IMR-90 (cell line): ENCODE measurements at regions not wholly inside any gene's neighbourhood (a gene's known extent, or its start where the extent isn't known, plus 50 kb on each side); places are given as distances from the start of the nearest gene placed in this dataset.

ENCODE experiments used
- ATAC-seq: fragments of 200-7000 bp; cut with Tn5 transposase; 2 replicates; pipeline ENCODE4 v1.9.1; 2020; ENCODE audit warnings: low read depth, mild to moderate bottlenecking, moderate library complexity
- BruUV-seq: library from RNA; stranded (reverse); fragments of 400-500 nt; replicated peaks from 2 replicates; lab custom pipeline; 2021; lab: Mats Ljungman, UMichigan
- CTCF ChIA-PET: fragments of 300-600 bp; formaldehyde crosslinking; extraction: SDS; loops from one replicate; lab custom pipeline; 2021; ENCODE audit warnings: antibody characterized with exemption; lab: Yijun Ruan, JAX
- POLR2A ChIA-PET: fragments of 300-600 bp; sonication (Branson Sonifier 250); formaldehyde crosslinking; loops from one replicate; lab custom pipeline; 2022; ENCODE audit warnings: antibody characterized with exemption; ENCODE audit not compliant: unreplicated experiment; lab: Charles Lee
- DNase-seq: peaks from one replicate; pipeline ENCODE4 v3.0.0; 2013
- H2AFZ ChIP-seq: replicated peaks from 2 replicates; pipeline ENCODE3; 2013; ENCODE audit warnings: low read length, mild to moderate bottlenecking; ENCODE audit not compliant: poor library complexity
- H2AK5ac ChIP-seq: 2 replicates; pipeline ENCODE4 v1.6.1; 2013; ENCODE audit warnings: low read depth, low read length, inconsistent platforms
- H2AK9ac ChIP-seq: replicated peaks from 2 replicates; pipeline ENCODE3; 2013; ENCODE audit warnings: mild to moderate bottlenecking, low read depth, low read length, moderate library complexity; ENCODE audit not compliant: poor library complexity
- H2BK120ac ChIP-seq: 2 replicates; pipeline ENCODE4 v1.6.1; 2013; ENCODE audit warnings: low read depth, low read length, inconsistent platforms
- H2BK15ac ChIP-seq: 3 replicates; pipeline ENCODE4 v1.6.1; 2013; ENCODE audit warnings: low read depth, low read length, inconsistent platforms
- H2BK20ac ChIP-seq: 2 replicates; pipeline ENCODE4 v1.6.1; 2013; ENCODE audit warnings: low read depth, mild to moderate bottlenecking, inconsistent platforms, low read length, moderate library complexity
- H2BK5ac ChIP-seq: 2 replicates; pipeline ENCODE4 v1.6.1; 2013; ENCODE audit warnings: mild to moderate bottlenecking, low read depth, low read length, inconsistent platforms; ENCODE audit not compliant: poor library complexity, severe bottlenecking
- H3K14ac ChIP-seq: replicated peaks from 2 replicates; pipeline ENCODE4 v1.6.1; 2013; ENCODE audit warnings: low read depth, low read length, inconsistent platforms
- H3K18ac ChIP-seq: 2 replicates; pipeline ENCODE4 v1.6.1; 2013; ENCODE audit warnings: low read depth, low read length, control low read depth
- H3K23ac ChIP-seq: 2 replicates; pipeline ENCODE4 v1.6.1; 2013; ENCODE audit warnings: low read depth, low read length, inconsistent platforms
- H3K27ac ChIP-seq: 2 replicates; pipeline ENCODE4 v1.5.1; 2013; ENCODE audit warnings: mild to moderate bottlenecking, control low read depth, low read length; ENCODE audit not compliant: insufficient read depth
- H3K27me3 ChIP-seq: 2 replicates; pipeline ENCODE4 v1.6.1; 2013; ENCODE audit warnings: low read length; ENCODE audit not compliant: control insufficient read depth, insufficient read depth
- H3K36me3 ChIP-seq: 2 replicates; pipeline ENCODE4 v1.6.1; 2013; ENCODE audit warnings: low read length, mixed read lengths; ENCODE audit not compliant: control insufficient read depth, insufficient read depth
- H3K4ac ChIP-seq: 2 replicates; pipeline ENCODE4 v1.6.1; 2013; ENCODE audit warnings: low read depth, low read length, inconsistent platforms
- H3K4me1 ChIP-seq: 2 replicates; pipeline ENCODE4 v1.6.1; 2013; ENCODE audit warnings: low read length, mixed read lengths; ENCODE audit not compliant: control insufficient read depth, insufficient read depth
- H3K4me2 ChIP-seq: 2 replicates; pipeline ENCODE4 v1.6.1; 2013; ENCODE audit warnings: low read depth, mild to moderate bottlenecking, control low read depth, low read length, moderate library complexity
- H3K4me3 ChIP-seq: 2 replicates; pipeline ENCODE4 v1.5.1; 2013; ENCODE audit warnings: low read depth, mild to moderate bottlenecking, control low read depth, low read length, moderate library complexity; ENCODE audit not compliant: insufficient read depth
- H3K56ac ChIP-seq: 2 replicates; pipeline ENCODE4 v1.6.1; 2013; ENCODE audit warnings: low read length, inconsistent platforms; ENCODE audit not compliant: insufficient read depth; ENCODE audit errors: extremely low read depth
- H3K79me1 ChIP-seq, 2 experiments: 2 replicates each; pipeline ENCODE4 v1.6.1; 2013; ENCODE audit warnings: low read length in 2 of 2, inconsistent platforms in 1 of 2, low read depth in 1 of 2
- H3K9ac ChIP-seq: 2 replicates; pipeline ENCODE4 v1.6.1; 2013; ENCODE audit warnings: low read depth, low read length, control low read depth
- H3K9me1 ChIP-seq: 2 replicates; pipeline ENCODE4 v1.6.1; 2013; ENCODE audit warnings: low read length, inconsistent platforms; ENCODE audit not compliant: insufficient read depth
- H3K9me3 ChIP-seq: 2 replicates; pipeline ENCODE4 v1.6.1; 2013; ENCODE audit warnings: low read length; ENCODE audit not compliant: control insufficient read depth, insufficient read depth
- H4K20me1 ChIP-seq: 2 replicates; pipeline ENCODE4 v1.6.1; 2013; ENCODE audit warnings: low read length, inconsistent platforms; ENCODE audit not compliant: insufficient read depth
- H4K5ac ChIP-seq: 2 replicates; pipeline ENCODE4 v1.6.1; 2013; ENCODE audit warnings: mild to moderate bottlenecking, low read depth, low read length, control low read depth
- H4K8ac ChIP-seq, 2 experiments: 2 replicates each; pipeline ENCODE4 v1.6.1; 2013; ENCODE audit warnings: low read depth in 2 of 2, low read length in 2 of 2, control low read depth in 1 of 2, inconsistent platforms in 1 of 2
- H4K91ac ChIP-seq: 2 replicates; pipeline ENCODE4 v1.6.1; 2013; ENCODE audit warnings: low read depth, low read length, inconsistent platforms; ENCODE audit not compliant: insufficient read depth
- CEBPB ChIP-seq: IDR thresholded peaks from 2 replicates; pipeline ENCODE4 v1.6.1; 2012; ENCODE audit warnings: low read depth, low read length, improper control_type of control experiment
- CHD1 ChIP-seq: IDR thresholded peaks from 2 replicates; pipeline ENCODE4 v1.6.1; 2012; ENCODE audit warnings: low read depth, low read length, improper control_type of control experiment
- CTCF ChIP-seq: conservative IDR thresholded peaks from 2 replicates; pipeline ENCODE4 v1.5.1; 2012; ENCODE audit warnings: mild to moderate bottlenecking, low read depth, low read length, improper control_type of control experiment
- MAFK ChIP-seq: IDR thresholded peaks from 2 replicates; pipeline ENCODE4 v1.6.1; 2012; ENCODE audit warnings: low read depth, low read length, improper control_type of control experiment
- MAZ ChIP-seq: IDR thresholded peaks from 2 replicates; pipeline ENCODE4 v1.6.1; 2012; ENCODE audit warnings: low read depth, mild to moderate bottlenecking, low read length, improper control_type of control experiment, moderate library complexity, borderline replicate concordance
- MXI1 ChIP-seq: IDR thresholded peaks from 2 replicates; pipeline ENCODE4 v1.6.1; 2012; ENCODE audit warnings: low read depth, mild to moderate bottlenecking, low read length, moderate library complexity, borderline replicate concordance
- NFE2L2 ChIP-seq: fragments of 150-350 bp; IDR thresholded peaks from 2 replicates; pipeline ENCODE4 v1.6.1; 2016; ENCODE audit warnings: low read depth, mild to moderate bottlenecking, low read length
- POLR2A ChIP-seq: IDR thresholded peaks from 2 replicates; pipeline ENCODE4 v1.6.1; 2012; ENCODE audit warnings: mild to moderate bottlenecking, low read depth, low read length
- RAD21 ChIP-seq: IDR thresholded peaks from 2 replicates; pipeline ENCODE4 v1.6.1; 2012; ENCODE audit warnings: low read length, improper control_type of control experiment
- SMC3 ChIP-seq: fragments of 150-350 bp; IDR thresholded peaks from 2 replicates; pipeline ENCODE4 v1.6.1; 2016; ENCODE audit warnings: low read depth, mild to moderate bottlenecking, antibody characterized with exemption, low read length, moderate library complexity
- WGBS, 2 experiments: methylation state at CpG; one replicate each; pipeline versions ENCODE4 v1.1.5 to v1.1.7; 2013; ENCODE audit warnings: missing lambda C conversion rate in 2 of 2; ENCODE audit not compliant: insufficient read length in 1 of 2; ENCODE audit errors: extremely low coverage in 2 of 2; 5-methylcytosine and 5-hydroxymethylcytosine counted together
- dilution Hi-C: fragments of 300-500 bp; cut with HindIII; formaldehyde crosslinking; loops from one replicate; pipeline ENCODE4 v1.14.3; 2018; ENCODE audit warnings: low sequenced_read_pairs; ENCODE audit not compliant: unreplicated experiment
- in situ Hi-C: fragments of 300-500 bp; cut with MboI; formaldehyde crosslinking; loops from 3 replicates; pipeline ENCODE4 v1.14.3; 2019; ENCODE audit warnings: low sequenced_read_pairs, inconsistent platforms, mixed read lengths
- intact Hi-C: fragments of 100-400 bp; cut with micrococcal nuclease; formaldehyde crosslinking; loops from 2 replicates; pipeline ENCODE4 v1.10.0; 2022

GRCh38 chr1:93744299-93744988, 62.8 kb upstream of the BCAR3 start:
- dilution Hi-C loops (no loop called here), intact Hi-C loops (no loop called here), in situ Hi-C loops (no loop called here)
- no peaks in the 10 kb centered on the region for H3K27me3 ChIP-seq
- POLR2A ChIA-PET, result no interaction called here
- no peak overlapping the region; the same call in 1 of the 2 replicates for H2BK20ac ChIP-seq
- no peak overlapping the region for H2AFZ ChIP-seq
- no peak overlapping the region for H4K5ac ChIP-seq
- no peak overlapping the region for H2BK120ac ChIP-seq
- no TSS peak for BruUV-seq
- no peak overlapping the region; the same call in 2 of the 3 replicates for H2BK15ac ChIP-seq
- no peak overlapping the region for H3K4me2 ChIP-seq
- no peaks in the 10 kb centered on the region for H4K20me1 ChIP-seq
- H3K27ac ChIP-seq, result no peak overlapping the region
- no peak overlapping the region for H3K4ac ChIP-seq
- DNase-seq (no peak), ATAC-seq (no peak)
- CTCF ChIA-PET, result no interaction called here
- H2AK9ac ChIP-seq, result no peak overlapping the region
- no peak overlapping the region for H3K4me3 ChIP-seq
- 100% methylated on average over 2 of the region's 7 CpGs; no CpG with 5 or more reads in 1 of the 2 experiments for WGBS, 2 experiments
- peaks cover 3% of the 10 kb centered on the region for H3K4me1 ChIP-seq
- H3K9ac ChIP-seq, result no peak overlapping the region
- no peak overlapping the region for H3K56ac ChIP-seq
- H2AK5ac ChIP-seq, result no peak overlapping the region; the same call in 1 of the 2 replicates
- no peak overlapping the region; the same call in 1 of the 2 replicates for H4K91ac ChIP-seq
- no peak overlapping the region for H4K8ac ChIP-seq
- H3K9me1 ChIP-seq, result 0 out of 2 replicates have a peak, but pooled peaks cover 3% of the 10 kb centered on the region
- H3K23ac ChIP-seq, result no peak overlapping the region
- H3K36me3 ChIP-seq, result no peaks in the 10 kb centered on the region
- TF ChIP-seq CTCF (no peak), MXI1 (no peak), CEBPB (no peak), MAFK (no peak), CHD1 (no peak), SMC3 (no peak), MAZ (no peak), NFE2L2 (no peak), POLR2A (no peak), RAD21 (no peak)
- peaks cover 2% of the 10 kb centered on the region for H3K9me3 ChIP-seq
- H3K14ac ChIP-seq, result no peak overlapping the region
- H3K18ac ChIP-seq, result no peak overlapping the region
- H3K79me1 ChIP-seq, result no peaks in the 10 kb centered on the region
- no peak overlapping the region for H2BK5ac ChIP-seq
